GM18951 (cell line): ENCODE measurements at regions not wholly inside any gene's neighbourhood (a gene's known extent, or its start where the extent isn't known, plus 50 kb on each side); places are given as distances from the start of the nearest gene placed in this dataset.

Source experiments
- POLR2A ChIP-seq: IDR thresholded peaks from 4 replicates; pipeline ENCODE4 v1.6.1; 2011; ENCODE audit warnings: mild to moderate bottlenecking; ENCODE audit not compliant: insufficient read length, insufficient read depth; ENCODE audit errors: extremely low read depth
- in situ Hi-C: fragments of 300-500 bp; cut with MboI; formaldehyde crosslinking; loops from one replicate; pipeline ENCODE4 v1.12.0; 2022; ENCODE audit warnings: low sequenced_read_pairs, mixed read lengths, inconsistent platforms; ENCODE audit not compliant: unreplicated experiment

- no peak for TF ChIP-seq POLR2A
- in situ Hi-C loops = no loop called here
Observed at GRCh38 chr11:115941481-115941993, 437.3 kb upstream of the CADM1 start.

- TF ChIP-seq POLR2A = no peak
- in situ Hi-C loops = no loop called here
Observed at GRCh38 chr11:115941044-115941443, 436.8 kb upstream of the CADM1 start.

- in situ Hi-C loops = no loop called here
Observed at GRCh38 chr11:115939731-115940421, 435.7 kb upstream of the CADM1 start.

GRCh38 chr11:115939104-115939730, 435.0 kb upstream of the CADM1 start:
- in situ Hi-C loops = no loop called here
- TF ChIP-seq POLR2A = no peak

More at GRCh38 chr11:115939731-115940421, 435.7 kb upstream of the CADM1 start:
- no peak for TF ChIP-seq POLR2A

GRCh38 chr11:115933564-115933963, 429.3 kb upstream of the CADM1 start:
- in situ Hi-C loops = no loop called here
- no peak for TF ChIP-seq POLR2A

GRCh38 chr11:115931548-115932083, 427.4 kb upstream of the CADM1 start:
- in situ Hi-C loops = no loop called here

GRCh38 chr11:115930886-115931547, 426.8 kb upstream of the CADM1 start:
- TF ChIP-seq POLR2A = no peak
- in situ Hi-C loops = no loop called here

More at GRCh38 chr11:115931548-115932083, 427.4 kb upstream of the CADM1 start:
- no peak for TF ChIP-seq POLR2A

- in situ Hi-C loops = no loop called here
- no peak for TF ChIP-seq POLR2A
Observed at GRCh38 chr11:115930291-115930690, 426.1 kb upstream of the CADM1 start.

- TF ChIP-seq POLR2A = no peak
- in situ Hi-C loops = no loop called here
Observed at GRCh38 chr11:115929618-115930129, 425.5 kb upstream of the CADM1 start.

- in situ Hi-C loops = no loop called here
- no peak for TF ChIP-seq POLR2A
Observed at GRCh38 chr11:115928811-115929210, 424.6 kb upstream of the CADM1 start.

- in situ Hi-C loops = no loop called here
- peak; percentile 35 for TF ChIP-seq POLR2A
Observed at GRCh38 chr11:115927823-115928329, 423.7 kb upstream of the CADM1 start.

GRCh38 chr11:115926601-115927000, 422.4 kb upstream of the CADM1 start:
- no peak for TF ChIP-seq POLR2A
- in situ Hi-C loops = no loop called here

GRCh38 chr11:115926138-115926537, 421.9 kb upstream of the CADM1 start:
- TF ChIP-seq POLR2A = no peak
- in situ Hi-C loops = no loop called here
